22Rv1 (cell line): ENCODE measurements at regions not wholly inside any gene's neighbourhood (a gene's known extent, or its start where the extent isn't known, plus 50 kb on each side); places are given as distances from the start of the nearest gene placed in this dataset.
"Not testable (repeated sequence)": the region's sequence is repeated elsewhere in the genome, so short reads cannot be mapped to it uniquely, and the experiment has no call there.

ENCODE experiments used
- H3K27ac ChIP-seq: fragments of 450-650 bp; 2 replicates; pipeline ENCODE4 v1.5.1; 2017
- CTCF ChIP-seq: fragments of 450-650 bp; IDR thresholded peaks from 2 replicates; pipeline ENCODE4 v1.5.1; 2017; ENCODE audit warnings: mild to moderate bottlenecking
- ZFX ChIP-seq: fragments of 450-650 bp; IDR thresholded peaks from 2 replicates; pipeline ENCODE4 v1.6.1; 2017; ENCODE audit warnings: antibody characterized with exemption, borderline replicate concordance

GRCh38 chr19:30852168-30852567, 480.0 kb downstream of the ZNF536 start:
- H3K27ac ChIP-seq = no peak overlapping the region
- TF ChIP-seq CTCF (no peak), ZFX (no peak)

- no peak overlapping the region for H3K27ac ChIP-seq
- no peak for TF ChIP-seq ZFX
- TF ChIP-seq CTCF = no peak
Measured at GRCh38 chr19:30851646-30852045, 479.5 kb downstream of the ZNF536 start.

GRCh38 chr19:30848636-30849425, 476.6 kb downstream of the ZNF536 start:
- no peak overlapping the region for H3K27ac ChIP-seq
- TF ChIP-seq ZFX = no peak
- no peak for TF ChIP-seq CTCF

GRCh38 chr19:30846102-30846501, 473.9 kb downstream of the ZNF536 start:
- no peak overlapping the region for H3K27ac ChIP-seq
- TF ChIP-seq ZFX (no peak), CTCF (no peak)

GRCh38 chr19:30842926-30843325, 470.7 kb downstream of the ZNF536 start:
- H3K27ac ChIP-seq = no peak overlapping the region
- TF ChIP-seq CTCF (no peak), ZFX (no peak)

- no peak for TF ChIP-seq ZFX
- TF ChIP-seq CTCF = no peak
- no peak overlapping the region for H3K27ac ChIP-seq
Measured at GRCh38 chr19:30841934-30842333, 469.8 kb downstream of the ZNF536 start.

- TF ChIP-seq ZFX (no peak), CTCF (no peak)
- no peak overlapping the region for H3K27ac ChIP-seq
Measured at GRCh38 chr19:30830875-30831274, 458.7 kb downstream of the ZNF536 start.

- H3K27ac ChIP-seq = not testable (repeated sequence)
Measured at GRCh38 chr19:30825505-30825904, 453.3 kb downstream of the ZNF536 start.
